ENCODE measurements at regions not wholly inside any gene's neighbourhood (a gene's known extent, or its start where the extent isn't known, plus 50 kb on each side); places are given as distances from the start of the nearest gene placed in this dataset.

- TF ChIP-seq KIAA2018 (CRISPR knock-in tag; IDR thresholded peaks at IDR 0.05; ENCODE audit: borderline replicate concordance): no peak
- no peak for TF ChIP-seq NFATC3 (CRISPR knock-in tag; IDR thresholded peaks at IDR 0.05)
- TF ChIP-seq HINFP (CRISPR knock-in tag; IDR thresholded peaks at IDR 0.05; ENCODE audit: low read depth): no peak
- no peak for TF ChIP-seq ZFAT (CRISPR knock-in tag; conservative IDR thresholded peaks at IDR 0.05)
- no peak for TF ChIP-seq TBL1XR1 (IDR thresholded peaks at IDR 0.05; ENCODE audit: borderline replicate concordance, low read length, partially characterized antibody)
- TF ChIP-seq ZMAT5 (CRISPR knock-in tag; IDR thresholded peaks at IDR 0.05; ENCODE audit: borderline replicate concordance, low read depth): no peak
- no peak for TF ChIP-seq GLMP (CRISPR knock-in tag; IDR thresholded peaks at IDR 0.05; ENCODE audit: borderline replicate concordance)
- TF ChIP-seq MXD1 (CRISPR knock-in tag; IDR thresholded peaks at IDR 0.05): no peak
- no peak for TF ChIP-seq CSRNP2 (CRISPR knock-in tag; conservative IDR thresholded peaks at IDR 0.05; ENCODE audit: low read depth)
Observed at GRCh38 chr1:70706381-70707037, 295.4 kb downstream of the CTH start (continued).
